Head of caudate nucleus (tissue), 42 donors: ENCODE measurements at regions not wholly inside any gene's neighbourhood (a gene's known extent, or its start where the extent isn't known, plus 50 kb on each side); places are given as distances from the start of the nearest gene placed in this dataset.

Experiments used
- DNase-seq, 42 donors: peaks; one replicate each; pipeline versions ENCODE4 v3.0.0 to v3.0.0-alpha.2; 2020 to 2021; ENCODE audit warnings: mixed read lengths in 7 of 42
- intact Hi-C: fragments of 100-400 bp; cut with DNase I; formaldehyde crosslinking; loops from one replicate; pipeline ENCODE4 v1.15.0; 2022

GRCh38 chr10:123496375-123496774 is 169.8 kb upstream of the GPR26 start:
- DNase-seq = peak in 2 of 42 donors; percentile 6 to 46
- intact Hi-C loops = no loop called here

- DNase-seq = no peak
- intact Hi-C loops = no loop called here
These were observed 169.0 kb upstream of the GPR26 start for GRCh38 chr10:123496996-123497660.

- intact Hi-C loops = no loop called here
- no peak for DNase-seq
These were observed 166.0 kb upstream of the GPR26 start for GRCh38 chr10:123500110-123500509.

- intact Hi-C loops = no loop called here
- no peak for DNase-seq
These were observed 165.0 kb upstream of the GPR26 start for GRCh38 chr10:123501148-123501547.

DNA sequence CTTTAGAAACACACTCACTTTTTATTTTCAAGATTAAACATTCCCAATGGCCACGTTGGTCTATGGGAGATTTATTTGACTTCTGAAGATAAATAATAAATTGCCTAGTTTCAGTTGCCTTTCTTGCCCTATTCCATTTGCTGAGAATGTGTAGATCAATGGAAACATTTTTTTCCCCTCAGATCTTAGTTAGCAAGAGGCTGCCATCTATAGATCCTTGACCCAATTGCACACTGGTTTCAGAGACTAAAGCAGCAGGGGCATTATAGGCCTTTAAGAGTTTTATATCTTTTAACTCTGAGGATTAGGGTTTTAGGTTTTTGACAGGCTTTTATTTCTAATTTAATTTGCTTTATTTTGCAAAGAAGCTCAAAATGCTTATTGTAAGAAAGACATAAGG is 163.2 kb upstream of the GPR26 start:
- no peak for DNase-seq
- intact Hi-C loops = no loop called here

GRCh38 chr10:123506455-123506854 is 159.7 kb upstream of the GPR26 start:
- intact Hi-C loops = no loop called here
- no peak for DNase-seq

- intact Hi-C loops = no loop called here
- no peak for DNase-seq
These were observed 158.9 kb upstream of the GPR26 start for GRCh38 chr10:123507298-123507697.

DNA sequence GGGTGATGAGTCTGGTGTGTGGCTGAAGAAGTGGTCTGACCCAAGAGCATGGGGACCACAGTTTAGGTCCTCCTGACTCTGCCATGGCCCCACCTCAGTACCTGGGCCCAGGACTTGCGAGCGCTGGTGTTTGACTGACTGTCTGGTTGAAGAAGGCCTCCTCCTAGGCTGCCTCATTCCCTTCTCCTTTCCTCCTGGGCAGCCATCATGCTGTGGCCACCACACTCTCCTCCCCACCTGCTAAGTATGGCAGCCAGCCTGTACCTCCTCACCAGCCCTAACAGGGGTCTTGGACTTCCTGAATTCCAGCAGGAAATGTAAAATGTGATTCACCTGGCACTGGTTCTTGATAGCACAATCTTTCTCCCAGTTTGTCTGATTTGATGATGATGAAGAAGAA is 156.8 kb upstream of the GPR26 start:
- intact Hi-C loops = no loop called here
- no peak for DNase-seq

DNA sequence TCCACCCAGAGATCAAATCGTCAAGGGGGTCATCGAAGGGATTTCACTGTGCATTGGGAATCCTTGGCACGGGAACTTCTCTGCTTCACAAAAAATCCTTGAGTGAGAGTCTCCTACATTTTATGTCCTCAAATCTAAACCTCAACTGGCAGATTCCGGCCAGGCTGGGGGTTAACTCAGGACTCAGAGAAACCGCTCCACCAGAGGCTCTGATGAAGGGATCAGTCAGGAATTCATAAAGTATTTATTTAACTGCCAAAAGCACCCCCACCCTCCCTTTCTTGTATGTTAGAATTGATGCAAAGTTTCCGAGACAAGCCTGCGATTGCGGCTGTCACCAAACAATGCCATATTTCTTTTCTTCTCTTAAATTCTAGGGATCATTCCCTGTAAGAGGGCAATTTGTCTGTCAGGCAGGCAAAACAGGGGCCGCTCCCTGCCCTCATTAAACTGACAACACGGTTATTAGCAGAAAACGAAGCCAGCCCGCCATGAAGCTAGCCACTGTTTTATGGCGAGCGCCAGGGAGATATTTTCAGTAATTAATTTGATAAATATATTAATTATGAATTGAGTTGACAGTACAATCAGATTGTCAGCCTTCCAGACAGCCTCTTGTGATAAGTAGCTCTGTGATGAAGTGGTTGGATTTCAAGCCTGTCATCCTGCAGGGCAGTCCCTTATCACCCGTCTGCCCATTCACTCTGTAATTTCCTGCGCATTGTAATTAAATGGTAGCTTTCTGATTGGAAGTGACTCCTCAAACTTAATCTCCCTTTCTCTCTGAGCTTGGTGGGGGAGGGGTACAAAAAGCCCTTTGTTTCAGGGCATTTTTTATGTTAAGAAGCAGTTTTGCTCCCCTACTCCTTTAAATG is 153.0 kb upstream of the GPR26 start:
- intact Hi-C loops = no loop called here

GRCh38 chr10:123513870-123514269 is 152.3 kb upstream of the GPR26 start:
- no peak for DNase-seq
- intact Hi-C loops = no loop called here

More for the DNA sequence above, 153.0 kb upstream of the GPR26 start:
- no peak for DNase-seq

DNA sequence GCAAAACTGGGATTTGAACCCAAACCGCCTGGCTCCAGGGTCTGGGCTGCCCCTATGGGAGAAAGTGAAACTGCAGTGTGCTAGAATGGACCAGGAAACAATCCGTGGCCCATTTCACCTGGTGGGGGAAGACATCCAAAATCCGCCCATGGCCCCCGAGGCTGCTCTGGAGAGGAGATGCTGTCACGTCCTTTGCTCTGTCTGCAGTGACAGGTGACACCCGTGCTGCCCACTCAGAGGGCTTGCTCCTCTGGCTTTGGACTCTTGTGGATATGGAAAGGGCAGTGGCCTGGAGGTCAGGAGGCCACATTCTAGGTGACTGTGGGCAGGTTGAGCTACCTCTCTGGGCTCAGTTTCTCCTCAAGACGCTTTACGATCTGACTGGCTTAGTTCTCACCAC is 151.2 kb upstream of the GPR26 start:
- intact Hi-C loops = no loop called here
- no peak for DNase-seq

DNA sequence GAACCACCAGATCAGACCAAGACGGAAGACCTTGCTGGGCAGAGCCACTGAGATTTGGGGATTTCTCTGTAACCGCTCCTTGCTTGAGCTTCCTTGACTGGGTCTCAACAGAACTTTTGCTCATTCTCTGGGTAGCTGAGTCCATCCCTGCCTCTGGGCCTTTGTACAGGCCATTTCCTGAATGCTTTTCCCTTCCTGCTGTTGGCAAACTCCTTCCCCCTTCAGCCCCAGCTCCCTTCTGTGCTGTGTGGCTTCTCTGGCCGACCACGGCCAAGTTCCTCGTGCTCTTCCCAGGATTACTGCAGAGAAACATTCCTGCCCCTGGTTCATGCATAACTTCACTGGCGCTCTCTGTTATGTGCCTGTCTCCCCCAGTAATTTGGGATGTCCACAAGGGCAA is 150.5 kb upstream of the GPR26 start:
- DNase-seq = no peak
- intact Hi-C loops = no loop called here

- intact Hi-C loops = no loop called here
These were observed 149.9 kb upstream of the GPR26 start for GRCh38 chr10:123516291-123516690.

GRCh38 chr10:123517426-123517825 is 148.7 kb upstream of the GPR26 start:
- intact Hi-C loops = no loop called here
- DNase-seq = no peak

More at GRCh38 chr10:123516291-123516690, 149.9 kb upstream of the GPR26 start:
- DNase-seq = no peak

DNA sequence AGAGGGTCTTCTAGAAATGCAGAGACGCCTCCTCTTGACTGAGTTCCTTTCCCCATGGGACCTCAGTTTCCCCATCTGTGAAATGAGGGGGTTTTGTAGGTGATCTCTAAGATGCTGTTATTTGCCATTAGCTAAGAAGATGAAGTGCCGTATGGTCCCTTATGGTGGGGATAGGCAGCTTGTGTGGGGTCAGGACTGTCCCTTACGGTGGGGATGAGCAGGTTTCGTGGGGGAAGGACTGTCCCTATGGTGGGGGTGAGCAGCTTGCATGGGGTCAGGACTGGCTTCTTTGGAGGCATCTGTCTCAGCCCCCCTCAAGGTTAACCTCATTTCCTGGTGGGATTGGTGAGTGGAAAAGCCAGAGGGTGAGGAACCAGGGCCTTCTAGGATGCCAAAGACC is 148.3 kb upstream of the GPR26 start:
- intact Hi-C loops = no loop called here
- DNase-seq = no peak

DNA sequence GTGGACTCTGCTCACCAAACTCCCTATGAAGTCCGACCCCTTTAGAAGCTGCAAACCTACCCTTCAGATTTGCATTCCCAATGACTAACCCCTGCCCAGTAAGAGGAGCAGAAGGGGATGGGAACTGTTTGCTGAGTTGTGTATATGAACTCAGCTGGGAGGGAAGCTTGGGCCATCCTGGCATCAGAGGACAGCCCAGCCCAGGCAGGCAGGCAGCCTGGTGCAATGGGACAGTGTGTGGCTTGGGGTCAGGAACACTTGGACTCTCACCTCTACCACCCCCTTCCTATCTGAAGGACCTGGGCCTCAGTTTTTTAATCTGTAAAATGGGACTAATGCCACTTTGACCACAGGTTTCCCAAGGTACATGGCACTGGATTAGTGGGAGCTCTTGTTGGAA is 147.4 kb upstream of the GPR26 start:
- intact Hi-C loops = no loop called here
- DNase-seq = peak in 2 of 42 donors; percentile 1 to 21

GRCh38 chr10:123519861-123520260 is 146.3 kb upstream of the GPR26 start:
- intact Hi-C loops = no loop called here
- peak in 3 of 42 donors; percentile 4 to 30 (median 27) for DNase-seq

DNA sequence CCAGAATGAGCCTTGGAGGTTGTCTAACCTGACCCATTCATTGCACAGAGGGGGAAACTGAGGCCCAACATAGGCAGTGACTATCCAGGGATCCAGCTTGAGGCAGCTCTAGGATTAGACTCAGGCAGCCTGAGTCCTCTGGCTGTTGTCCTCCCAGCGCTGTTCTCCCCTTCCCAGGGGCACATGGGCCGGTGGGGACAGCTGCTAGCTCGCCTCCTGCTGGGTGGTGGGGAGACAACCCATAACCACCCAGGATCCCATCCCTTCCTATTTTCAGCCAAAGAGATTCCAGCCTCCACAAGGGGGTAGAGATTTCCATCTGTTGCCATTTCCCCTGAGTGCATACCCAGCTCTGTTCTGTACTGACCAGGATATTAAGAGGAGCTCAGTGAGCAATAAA is 145.1 kb upstream of the GPR26 start:
- peak in 2 of 42 donors; percentile 4 to 7 for DNase-seq

DNA sequence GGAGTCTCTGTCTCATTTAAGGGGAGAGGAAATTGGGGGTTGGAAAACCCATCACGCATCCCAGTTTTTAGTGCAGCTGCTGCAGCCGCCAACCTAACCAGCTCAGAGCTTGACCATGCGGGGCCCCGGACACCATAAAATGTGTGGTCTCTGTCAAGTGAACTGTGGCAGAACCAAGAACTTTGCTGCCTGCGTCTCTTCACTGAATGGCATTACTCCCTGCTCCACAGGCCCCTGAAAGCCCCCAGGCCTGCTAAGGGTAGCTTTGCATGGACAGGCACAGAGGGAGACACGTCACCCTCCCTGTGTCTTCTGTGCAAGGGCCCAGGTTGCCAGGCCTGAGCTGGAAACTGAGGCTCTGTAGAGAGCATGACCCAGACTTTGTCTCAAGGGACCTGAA is 144.6 kb upstream of the GPR26 start:
- intact Hi-C loops = no loop called here
- DNase-seq = peak in 2 of 42 donors; percentile 12 to 14

More for the DNA sequence above, 145.1 kb upstream of the GPR26 start:
- intact Hi-C loops = no loop called here

DNA sequence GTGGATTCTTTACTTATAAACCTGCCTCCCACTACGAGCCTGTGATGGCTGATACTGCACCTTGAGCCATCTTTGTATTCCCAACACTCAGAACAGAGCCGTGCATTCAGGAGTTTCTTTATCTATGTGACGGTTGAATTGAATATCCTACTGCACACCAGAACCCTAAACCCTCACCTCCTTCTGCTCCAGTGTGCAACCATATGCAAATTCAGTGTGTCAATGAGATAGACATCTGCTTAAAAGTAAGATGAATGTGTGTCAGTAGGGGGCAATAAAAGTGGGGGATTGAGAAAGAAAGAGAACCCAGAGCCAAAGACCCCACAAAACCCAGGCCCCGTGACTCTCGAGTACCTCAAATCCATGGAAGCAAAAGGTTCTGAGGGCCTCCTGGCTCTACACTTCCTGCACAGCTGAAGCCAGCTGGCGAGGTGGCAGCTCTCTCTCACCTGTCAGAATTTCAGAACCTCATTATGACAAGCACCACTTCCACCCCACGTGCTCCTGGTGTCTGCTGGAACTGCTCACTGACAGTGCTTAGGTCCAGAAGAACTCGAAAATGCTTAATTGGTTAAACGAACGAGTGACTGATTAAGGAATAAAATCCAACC is 143.3 kb upstream of the GPR26 start:
- DNase-seq = peak in 2 of 42 donors; percentile 5 to 9
- intact Hi-C loops = no loop called here
